Adipose tissue (tissue), 3 donors: ENCODE measurements at regions not wholly inside any gene's neighbourhood (a gene's known extent, or its start where the extent isn't known, plus 50 kb on each side); places are given as distances from the start of the nearest gene placed in this dataset.

Source experiments
- H3K27ac ChIP-seq: one replicate; pipeline ENCODE4 v1.5.1; 2013; ENCODE audit warnings: low read depth, low read length
- WGBS, 3 donors: extraction: QIAGEN DNeasy Blood & Tissue Kit; methylation state at CpG; one replicate each; pipeline ENCODE4 v1.1.7; 2013; 5-methylcytosine and 5-hydroxymethylcytosine counted together
- donor health status: healthy with polysubstance abuse.
- donor health status: Bipolar disorder and iron deficiency.
- donor health status: healthy.

DNA sequence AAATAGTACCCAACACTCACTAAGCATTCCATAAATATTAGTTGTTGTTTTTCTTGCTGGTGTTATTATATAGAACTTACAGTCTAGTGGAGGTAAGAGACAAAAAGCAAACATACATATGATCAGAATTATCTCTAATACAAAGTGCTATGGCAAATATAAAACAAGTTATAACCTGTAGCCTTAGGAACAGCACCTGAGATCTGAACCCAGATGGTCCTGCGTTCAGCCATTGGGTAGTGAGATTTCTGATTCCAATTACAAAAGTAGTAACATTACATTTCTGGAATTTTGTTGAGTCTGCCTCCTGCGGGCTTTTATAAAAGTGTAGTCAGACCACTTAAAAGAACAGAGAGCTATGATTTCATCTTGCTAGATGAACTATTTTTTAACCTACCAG lies 242.9 kb upstream of the ZNF462 start:
- no peak overlapping the region for H3K27ac ChIP-seq
- WGBS, 3 donors = 93% methylated on average over 2 of the region's 2 CpGs

DNA sequence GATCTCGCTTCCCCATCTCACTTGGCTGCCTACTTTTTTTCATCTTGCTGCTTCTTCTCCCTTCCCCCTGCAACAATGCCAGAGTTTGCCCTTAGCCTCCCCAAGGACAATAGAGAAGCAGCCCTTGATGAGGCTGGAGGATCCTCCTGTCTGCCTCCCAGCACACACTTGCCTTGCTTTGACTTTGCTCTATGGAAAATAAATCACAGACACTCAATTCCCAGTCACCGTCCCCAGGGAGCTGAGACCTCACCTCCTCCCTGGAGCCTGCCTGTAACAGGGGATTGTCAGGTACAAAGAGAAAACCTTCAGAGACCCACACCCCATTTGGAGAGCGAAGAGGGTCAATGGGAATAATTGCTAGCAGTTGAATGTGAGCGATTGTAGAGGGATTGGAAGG lies 242.1 kb upstream of the ZNF462 start:
- WGBS, 3 donors = 80 to 89% (median 88%) methylated on average over 4 of the region's 4 CpGs
- no peak overlapping the region for H3K27ac ChIP-seq

DNA sequence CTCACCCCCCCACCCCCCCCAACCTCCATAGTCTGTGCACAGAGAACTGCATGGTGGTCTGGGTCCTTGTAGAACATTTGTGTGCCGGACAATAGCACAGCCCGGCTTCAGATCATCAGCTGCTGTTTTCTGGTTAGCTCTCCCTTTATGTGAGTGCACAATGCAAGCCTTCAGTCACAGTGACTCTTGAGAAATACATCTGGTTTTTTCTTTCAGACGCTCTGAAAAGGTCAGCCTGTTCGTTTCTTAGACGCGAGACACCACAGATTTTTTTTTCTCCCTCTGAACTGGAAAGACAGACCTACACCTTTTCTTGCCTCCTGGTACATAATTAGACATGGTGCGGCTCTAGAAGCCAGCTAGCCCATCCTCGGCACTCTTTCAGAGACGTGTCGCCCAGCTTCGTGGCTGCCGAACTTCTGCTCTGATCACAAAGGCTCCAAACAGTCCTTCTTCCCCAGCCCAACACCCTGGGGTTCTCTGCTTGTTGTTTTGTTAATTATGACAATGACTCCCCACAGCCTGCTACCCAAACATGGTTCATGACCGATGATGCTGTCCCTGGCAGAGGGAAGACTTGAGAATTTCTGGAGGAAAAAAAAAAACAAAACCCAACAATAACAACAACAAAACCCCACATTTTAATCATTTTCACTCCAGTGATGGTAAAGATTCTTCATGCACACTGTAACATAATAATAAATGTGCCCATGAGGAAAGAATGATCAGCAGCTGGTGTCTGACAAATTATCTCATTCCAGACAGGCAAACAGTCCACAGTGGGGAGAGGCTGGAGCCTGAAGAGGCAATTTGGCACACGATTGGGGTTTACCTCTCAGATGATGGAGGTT lies 241.4 kb upstream of the ZNF462 start:
- 65 to 86% (median 77%) methylated on average over 14 of the region's 14 CpGs for WGBS, 3 donors
- no peak overlapping the region for H3K27ac ChIP-seq

DNA sequence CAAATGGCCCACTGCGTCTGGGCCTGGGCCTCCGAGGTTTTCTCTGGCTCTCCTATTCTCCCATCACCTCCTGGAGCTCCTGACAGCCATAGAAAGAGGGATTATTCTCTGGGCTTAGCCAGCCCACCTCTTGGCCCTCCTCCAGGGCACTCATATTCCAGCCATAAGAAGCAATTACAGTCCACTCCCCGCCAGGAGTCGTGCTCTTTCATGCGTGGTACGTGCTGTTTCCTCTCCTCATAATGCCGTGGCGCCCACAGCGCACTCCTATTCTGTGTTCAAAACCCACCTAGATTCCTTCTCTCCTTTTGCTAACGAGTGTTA lies 240.8 kb upstream of the ZNF462 start:
- H3K27ac ChIP-seq = no peak overlapping the region
- 74 to 81% (median 79%) methylated on average over 10 of the region's 10 CpGs for WGBS, 3 donors

DNA sequence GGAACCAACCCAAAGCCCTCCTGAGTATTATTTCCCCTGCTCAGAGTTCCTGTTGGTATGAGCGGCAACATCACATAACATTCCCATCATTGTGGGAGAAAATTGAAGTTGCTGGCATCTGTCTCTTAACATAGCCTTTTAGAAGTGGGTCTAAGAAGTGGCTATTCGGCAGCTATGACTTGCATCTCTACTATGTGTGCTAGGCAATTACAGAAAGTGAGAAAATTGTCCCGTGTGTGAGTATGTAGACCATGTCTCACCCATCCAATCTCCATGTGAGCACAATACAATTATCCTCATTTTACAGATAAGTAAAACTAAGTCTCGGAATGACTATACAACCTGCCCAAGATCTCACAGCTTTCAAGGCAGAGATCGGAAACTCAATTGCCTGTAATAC lies 239.4 kb upstream of the ZNF462 start:
- 87 to 99% (median 89%) methylated on average over 5 of the region's 5 CpGs for WGBS, 3 donors
- H3K27ac ChIP-seq = no peak overlapping the region

DNA sequence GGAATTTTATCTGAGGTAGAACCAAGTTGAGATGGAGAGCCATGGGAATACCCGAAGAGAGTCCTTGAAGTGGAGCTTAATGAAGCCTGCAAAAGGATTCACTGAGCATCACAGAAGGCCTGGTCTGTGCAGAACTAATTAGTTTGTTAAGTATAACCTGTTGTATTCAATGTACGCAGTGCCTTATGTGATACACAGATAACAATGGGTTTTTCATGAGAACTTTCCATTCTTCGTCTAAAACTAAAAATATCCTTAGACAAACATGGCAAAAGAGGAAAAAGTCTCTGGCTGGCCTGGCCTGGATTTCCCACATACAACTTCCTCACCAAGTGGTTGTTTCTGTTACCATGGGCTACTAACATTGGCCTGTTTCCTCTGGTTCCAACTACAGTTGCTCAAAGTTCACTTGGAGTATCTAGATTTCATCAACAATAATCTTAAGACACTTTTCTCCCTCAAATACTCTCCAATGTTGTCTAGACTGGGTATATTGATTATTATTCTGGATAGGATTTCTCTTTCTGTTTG lies 237.6 kb upstream of the ZNF462 start:
- 62 to 70% (median 65%) methylated on average over 3 of the region's 3 CpGs for WGBS, 3 donors
- H3K27ac ChIP-seq = no peak overlapping the region

DNA sequence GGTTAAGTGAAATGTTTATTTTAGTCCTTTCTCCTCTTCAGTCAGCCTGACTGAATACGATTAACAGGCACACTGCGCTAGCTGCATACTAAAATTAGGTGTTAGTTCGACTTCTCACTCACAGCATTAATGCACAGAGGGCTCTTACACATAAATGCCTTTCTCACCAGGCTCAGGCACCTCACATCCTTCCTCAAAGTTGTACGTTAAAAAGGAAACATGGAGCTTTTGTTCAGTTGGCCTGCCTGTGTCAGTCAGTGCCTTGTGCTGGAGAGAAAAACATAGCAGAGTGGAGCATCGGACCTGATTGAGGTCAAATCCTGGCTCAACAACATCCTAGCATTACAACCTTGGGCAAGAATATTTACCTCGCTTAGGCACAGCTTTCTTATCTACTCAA lies 236.0 kb upstream of the ZNF462 start:
- H3K27ac ChIP-seq = no peak overlapping the region
- WGBS, 3 donors = 53 to 71% (median 58%) methylated on average over 6 of the region's 6 CpGs

DNA sequence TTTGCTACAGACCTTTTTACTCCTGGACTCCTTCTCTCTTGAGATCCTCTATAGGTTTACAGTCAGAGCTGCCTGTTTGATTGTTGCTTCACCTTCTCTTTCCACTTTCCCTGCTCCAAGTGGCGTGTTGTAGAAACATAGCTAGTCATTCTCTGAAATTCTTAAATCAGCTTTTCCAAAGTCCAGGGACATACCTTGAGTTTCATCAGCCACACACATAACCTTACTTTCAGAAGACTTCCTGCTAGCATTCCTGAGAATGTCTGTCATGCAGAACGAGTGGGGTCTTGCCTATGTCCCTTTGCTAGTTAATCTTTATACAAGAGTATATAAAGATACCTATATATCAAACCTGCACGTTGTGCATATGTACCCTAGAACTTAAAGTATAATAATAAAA lies 230.3 kb upstream of the ZNF462 start:
- H3K27ac ChIP-seq = no peak overlapping the region
- WGBS, 3 donors = 51 to 81% (median 81%) methylated on average over 3 of the region's 3 CpGs

DNA sequence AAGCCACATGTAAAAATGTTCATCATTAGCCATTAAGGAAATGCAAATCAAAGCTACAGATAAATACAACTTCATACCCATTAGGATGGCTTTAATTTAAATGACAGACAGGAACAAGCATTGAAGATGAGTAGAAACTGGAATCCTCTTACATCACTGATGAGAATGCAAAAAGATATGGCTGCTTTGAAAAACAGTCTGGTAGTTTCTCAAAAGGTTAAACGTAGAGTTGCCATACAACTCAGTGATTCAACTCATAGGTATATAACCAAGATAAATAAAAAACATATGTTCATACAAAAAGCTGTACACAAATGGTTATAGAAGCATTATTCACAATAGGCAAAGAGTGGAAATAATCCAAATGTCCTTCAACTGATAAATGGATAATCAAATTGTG lies 228.8 kb upstream of the ZNF462 start:
- H3K27ac ChIP-seq = no peak overlapping the region
- WGBS, 3 donors = 57 to 88% (median 80%) methylated on average over 1 of the region's 1 CpG

DNA sequence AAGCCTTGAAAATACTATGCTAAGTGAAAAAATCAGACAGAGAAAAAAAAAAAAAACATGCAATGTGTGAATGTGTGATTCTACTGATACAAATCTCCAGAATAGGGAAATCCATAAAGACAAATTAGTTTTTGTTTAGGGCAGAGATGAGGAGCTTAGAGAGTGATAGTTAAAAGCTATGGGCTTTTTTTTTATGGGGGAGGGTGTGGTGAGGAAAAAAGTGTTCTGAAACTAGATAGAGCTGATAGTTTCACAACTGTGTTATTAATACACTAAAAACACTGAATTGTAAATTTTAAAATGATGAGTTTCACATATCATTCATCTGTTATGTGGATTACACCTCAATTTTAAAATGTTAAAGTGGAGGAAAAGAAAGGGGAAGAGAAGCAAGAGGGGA lies 228.3 kb upstream of the ZNF462 start:
- H3K27ac ChIP-seq = no peak overlapping the region

DNA sequence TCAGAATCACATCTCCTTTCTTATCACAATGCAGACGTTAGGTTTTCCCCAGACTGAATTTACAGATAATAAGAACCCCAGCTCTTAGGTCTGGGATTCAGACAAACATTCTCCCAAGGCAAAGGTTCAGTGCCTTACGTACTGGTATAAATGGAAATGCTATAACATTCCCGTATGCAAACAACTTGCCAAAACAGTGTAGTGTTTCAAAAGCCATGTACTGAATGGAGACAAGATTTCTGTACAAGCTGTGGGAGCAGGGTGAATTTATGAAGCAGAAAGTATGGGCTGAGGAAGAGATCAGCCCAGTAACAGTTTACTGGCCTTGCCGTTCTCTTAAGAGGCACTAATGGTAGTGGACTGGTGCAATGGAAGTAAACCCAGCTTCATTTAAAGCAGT lies 225.5 kb upstream of the ZNF462 start:
- H3K27ac ChIP-seq = no peak overlapping the region
- 57 to 66% (median 59%) methylated on average over 4 of the region's 4 CpGs for WGBS, 3 donors

DNA sequence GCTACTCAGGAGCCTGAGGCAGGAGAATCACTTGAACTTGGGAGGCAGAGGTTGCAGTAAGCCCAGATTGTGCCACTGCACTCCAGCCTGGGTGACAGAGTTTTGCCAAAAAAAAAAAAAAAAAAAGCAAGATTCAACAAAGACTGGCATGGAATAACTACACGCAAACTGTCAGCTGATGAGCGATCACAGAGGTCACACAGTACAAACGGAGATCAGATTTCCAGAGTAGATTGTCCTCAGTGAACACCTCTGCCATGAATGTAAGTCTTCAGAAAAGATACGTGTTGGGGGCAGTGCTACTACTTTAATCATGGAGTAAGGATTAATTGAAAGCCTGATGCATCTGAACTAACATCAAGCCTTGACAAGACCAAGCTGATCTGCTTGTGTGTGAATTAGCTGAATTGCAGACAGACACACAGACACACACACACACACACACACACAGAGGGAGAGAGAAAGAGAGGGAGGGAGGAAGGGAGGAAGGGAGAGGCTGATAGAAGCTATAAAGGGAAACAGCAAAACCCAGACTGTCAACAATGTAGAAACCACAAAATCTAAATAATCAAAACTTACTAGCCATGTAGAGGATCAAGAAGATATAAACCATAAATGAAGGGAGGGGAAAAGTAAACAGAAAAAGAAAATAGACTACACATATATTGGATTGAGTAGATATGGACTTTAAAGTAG lies 222.9 kb upstream of the ZNF462 start:
- no peak overlapping the region for H3K27ac ChIP-seq
- 69 to 89% (median 87%) methylated on average over 4 of the region's 4 CpGs for WGBS, 3 donors

DNA sequence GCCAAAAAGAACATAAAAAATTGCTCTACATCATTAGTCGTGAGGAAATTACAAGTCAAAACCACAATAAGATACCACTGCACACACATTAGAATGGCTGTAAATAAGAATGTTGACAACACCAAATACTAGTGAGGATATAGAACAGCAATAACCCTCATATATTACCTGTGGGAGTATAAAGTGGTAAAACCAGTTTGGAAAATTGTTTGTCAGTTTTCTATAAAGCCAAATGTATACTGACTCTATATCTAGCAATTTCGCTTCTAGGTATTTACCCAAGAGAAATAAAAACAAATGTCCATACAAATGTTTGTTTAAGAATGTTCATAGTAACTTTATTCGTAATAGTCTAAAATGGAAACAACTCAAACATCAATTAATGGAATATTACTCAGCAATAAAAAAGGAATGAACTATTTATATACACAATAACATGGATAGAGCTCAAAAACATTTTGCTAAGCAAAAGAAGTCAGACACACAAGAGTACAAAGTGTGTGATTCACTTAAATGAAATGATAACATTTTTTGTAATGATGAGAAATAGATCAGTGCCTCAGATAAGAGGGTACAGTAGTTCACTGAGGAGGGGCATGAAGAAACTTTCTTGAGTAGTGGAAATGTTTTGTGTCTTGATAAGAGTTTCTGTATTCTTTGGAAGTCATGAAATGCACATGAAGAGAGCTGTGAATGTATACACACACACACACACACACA lies 219.6 kb upstream of the ZNF462 start:
- H3K27ac ChIP-seq = no peak overlapping the region
- 78 to 91% (median 89%) methylated on average over 3 of the region's 3 CpGs for WGBS, 3 donors

DNA sequence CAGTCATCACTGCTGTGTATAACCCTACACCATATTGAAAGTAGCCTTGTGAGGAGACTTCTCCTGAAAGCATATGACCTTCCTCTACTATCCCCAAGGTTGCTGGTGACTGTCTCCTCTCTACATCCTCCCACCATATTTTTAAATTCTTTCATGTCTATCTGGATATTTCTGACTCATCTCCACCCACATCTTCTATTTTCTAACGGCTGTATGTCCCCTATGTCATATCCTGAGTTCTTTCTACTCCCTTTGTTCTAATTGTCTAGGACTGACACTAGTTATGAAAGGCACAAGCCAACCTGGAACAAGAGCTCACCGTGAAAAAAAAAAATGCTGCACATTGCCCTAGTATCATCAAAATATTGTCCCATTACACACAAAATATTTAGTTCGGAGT lies 218.3 kb upstream of the ZNF462 start:
- 67 to 83% (median 72%) methylated on average over 3 of the region's 3 CpGs for WGBS, 3 donors
- H3K27ac ChIP-seq = no peak overlapping the region

DNA sequence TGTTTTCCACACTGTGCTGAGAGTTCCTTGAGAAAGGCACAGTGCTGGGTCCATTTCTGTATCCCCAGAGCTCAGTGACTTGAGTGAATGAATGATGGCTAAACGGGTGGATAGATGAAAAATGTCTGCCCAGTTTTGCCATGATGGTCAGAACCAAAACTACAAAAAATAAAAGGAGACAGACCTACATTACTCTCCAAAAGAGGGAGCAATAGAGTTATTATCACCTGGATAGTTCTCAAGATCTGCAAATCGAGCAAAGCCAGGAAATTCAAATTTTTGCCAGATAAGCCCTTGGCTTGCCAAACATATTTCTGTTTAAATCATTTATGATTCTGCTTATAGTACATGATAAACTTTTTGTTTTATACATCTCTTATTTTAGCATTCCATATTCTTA lies 214.2 kb upstream of the ZNF462 start:
- H3K27ac ChIP-seq = no peak overlapping the region
- WGBS, 3 donors = 22 to 29% (median 28%) methylated on average over 2 of the region's 2 CpGs

DNA sequence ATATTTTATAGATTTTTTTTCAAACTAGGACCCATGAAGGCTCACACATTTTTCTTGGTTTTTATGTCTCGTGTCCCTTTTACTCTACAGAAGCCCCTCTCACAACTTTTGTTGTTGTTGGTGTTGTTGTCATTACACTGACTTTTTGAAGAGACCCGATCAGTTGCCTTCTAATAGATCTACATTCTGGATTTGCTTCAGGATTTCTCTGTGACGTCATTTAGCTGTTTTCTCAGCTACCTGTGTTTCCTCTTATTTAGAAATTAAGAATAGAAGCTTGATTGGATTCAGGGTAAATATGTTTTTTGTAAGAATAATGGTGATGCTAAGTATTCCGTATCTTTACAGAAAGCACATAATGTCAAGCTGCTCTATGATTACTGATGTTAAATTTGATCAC lies 213.3 kb upstream of the ZNF462 start:
- 87 to 93% (median 90%) methylated on average over 4 of the region's 4 CpGs for WGBS, 3 donors
- no peak overlapping the region for H3K27ac ChIP-seq

DNA sequence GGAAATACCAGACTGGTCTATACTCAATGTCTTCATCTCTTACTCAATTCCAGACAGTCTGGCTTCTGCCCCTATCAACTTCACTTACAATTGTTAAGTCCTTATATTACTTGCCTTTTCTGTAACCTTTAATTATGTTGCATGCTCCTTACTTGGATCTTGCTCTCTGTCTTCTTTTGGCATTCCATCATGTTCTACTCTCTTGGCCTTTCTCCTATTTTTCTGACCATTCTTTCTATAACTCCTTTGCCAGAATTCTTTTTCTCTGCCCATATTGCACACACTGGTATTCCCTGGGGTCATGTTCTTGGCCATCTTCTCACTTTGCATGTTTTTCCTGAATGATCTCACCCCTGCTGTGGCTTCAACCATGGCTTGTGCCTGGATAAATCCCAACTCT lies 209.8 kb upstream of the ZNF462 start:
- H3K27ac ChIP-seq = no peak overlapping the region

DNA sequence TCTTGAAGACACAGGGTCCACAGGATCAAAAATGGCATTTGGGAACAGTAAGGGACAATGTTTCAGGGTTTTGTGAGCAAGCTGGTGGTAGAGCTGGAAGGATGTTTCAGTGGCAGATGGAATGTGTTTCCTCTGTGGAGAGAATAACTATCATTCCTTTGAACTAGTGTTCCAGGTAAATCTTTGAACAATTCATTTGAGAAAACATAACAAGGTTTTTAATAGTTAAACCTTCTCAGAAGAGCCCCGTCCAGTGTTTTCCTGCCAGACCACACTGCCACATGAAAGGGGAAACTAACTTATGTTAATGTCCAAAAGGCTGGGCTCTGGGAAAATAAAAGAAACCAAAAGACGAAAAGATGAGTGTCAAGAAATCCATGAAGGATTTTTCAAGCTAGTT lies 207.0 kb upstream of the ZNF462 start:
- 49 to 84% (median 81%) methylated on average over 2 of the region's 2 CpGs for WGBS, 3 donors
- H3K27ac ChIP-seq = no peak overlapping the region

DNA sequence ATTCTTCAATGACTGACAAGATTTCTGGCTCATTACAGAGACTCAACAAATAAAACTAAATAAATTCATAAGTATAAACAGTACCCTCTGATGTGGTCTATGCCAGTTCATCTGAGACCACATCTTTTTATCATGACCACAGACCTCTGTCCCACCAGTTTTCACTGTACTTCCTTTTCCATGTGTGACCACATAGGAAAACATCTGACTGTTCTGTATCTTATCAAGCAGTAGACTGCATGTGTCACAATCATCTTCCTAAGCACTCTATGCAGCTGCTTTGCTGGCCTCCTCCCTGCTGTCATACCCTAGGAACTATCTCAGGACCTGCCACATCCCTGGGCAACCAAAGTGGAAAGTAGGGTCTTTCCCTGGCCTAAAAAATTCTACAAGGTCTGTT lies 205.0 kb upstream of the ZNF462 start:
- no peak overlapping the region for H3K27ac ChIP-seq

DNA sequence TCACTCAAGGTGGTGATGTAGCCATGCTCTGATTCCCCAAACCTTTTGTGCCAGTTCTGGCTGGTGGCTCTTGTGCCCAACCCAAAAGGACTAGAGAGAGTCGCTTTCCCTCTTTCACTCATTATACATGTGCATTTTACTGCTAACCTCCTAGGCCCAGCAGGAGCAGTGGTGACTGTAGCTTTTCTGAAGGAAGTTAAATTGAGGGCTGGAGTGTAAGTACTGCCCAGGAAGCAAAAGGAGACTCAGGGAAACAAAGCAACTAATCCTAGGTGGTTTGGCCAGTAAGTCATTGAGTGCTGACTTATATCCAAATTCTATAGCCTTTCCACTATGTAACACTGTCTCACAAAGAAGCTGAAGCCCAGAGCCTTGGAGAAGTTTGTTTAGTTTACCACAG lies 194.4 kb upstream of the ZNF462 start:
- no peak overlapping the region for H3K27ac ChIP-seq
- 85 to 94% (median 93%) methylated on average over 1 of the region's 1 CpG for WGBS, 3 donors
